Liver (tissue), 3 donors: ENCODE measurements at regions not wholly inside any gene's neighbourhood (a gene's known extent, or its start where the extent isn't known, plus 50 kb on each side); places are given as distances from the start of the nearest gene placed in this dataset.

Experiments
- ATF3 ChIP-seq: IDR thresholded peaks from 2 replicates; pipeline ENCODE4 v1.6.1; 2016; ENCODE audit warnings: antibody characterized with exemption
- CTCF ChIP-seq: fragments of 150-350 bp; IDR thresholded peaks from 2 replicates; pipeline ENCODE4 v1.5.1; 2017; ENCODE audit warnings: improper control_type of control experiment, low read depth, low read length; ENCODE audit not compliant: missing input control
- EGR1 ChIP-seq, 2 donors: IDR thresholded peaks; 2 replicates each; pipeline ENCODE4 v1.6.1; 2016 to 2018; ENCODE audit warnings: antibody characterized with exemption in 2 of 2, low read depth in 2 of 2
- FOXA1 ChIP-seq: IDR thresholded peaks from 2 replicates; pipeline ENCODE4 v1.6.1; 2016; ENCODE audit warnings: antibody characterized with exemption
- MAX ChIP-seq: IDR thresholded peaks from 2 replicates; pipeline ENCODE4 v1.6.1; 2016; ENCODE audit warnings: antibody characterized with exemption
- RAD21 ChIP-seq, 2 donors: IDR thresholded peaks; 2 replicates each; pipeline ENCODE4 v1.6.1; 2016; ENCODE audit warnings: antibody characterized with exemption in 2 of 2, mild to moderate bottlenecking in 2 of 2
- REST ChIP-seq: IDR thresholded peaks from 2 replicates; pipeline ENCODE4 v1.6.1; 2016; ENCODE audit warnings: antibody characterized with exemption, mild to moderate bottlenecking
- SP1 ChIP-seq: IDR thresholded peaks from 2 replicates; pipeline ENCODE4 v1.6.1; 2018; ENCODE audit warnings: antibody characterized with exemption, mild to moderate bottlenecking
- TAF1 ChIP-seq: conservative IDR thresholded peaks from 2 replicates; pipeline ENCODE4 v1.6.1; 2016; ENCODE audit warnings: antibody characterized with exemption, mild to moderate bottlenecking
- YY1 ChIP-seq: IDR thresholded peaks from 2 replicates; pipeline ENCODE4 v1.6.1; 2016; ENCODE audit warnings: antibody characterized with exemption, mild to moderate bottlenecking
- TF ChIP-seq, protein P1 (sequence below): IDR thresholded peaks from 2 replicates; pipeline ENCODE4 v1.6.1; 2016; ENCODE audit warnings: antibody characterized with exemption
- donor health status: healthy.
- donor health status: healthy.

DNA sequence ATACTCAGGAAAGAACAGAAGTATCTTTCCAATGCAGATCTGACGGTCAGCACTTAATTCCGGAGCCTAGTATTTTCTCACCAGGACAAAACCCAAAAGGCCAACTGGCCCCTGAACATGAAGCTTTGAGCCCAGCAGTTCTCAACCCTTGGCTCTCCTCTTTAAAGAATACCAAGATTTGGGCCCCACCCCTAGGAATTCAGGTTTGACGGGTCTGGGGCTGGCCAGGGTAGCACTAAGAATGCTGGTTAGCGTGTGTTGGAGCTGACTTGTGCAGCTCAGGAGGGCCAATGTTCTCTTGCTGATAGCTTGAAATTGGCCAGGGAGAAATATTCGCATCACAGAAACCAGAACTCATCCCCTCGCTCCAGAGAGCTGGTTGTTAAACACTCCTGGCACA, 88.3 kb upstream of the PTCH1 start:
- TF ChIP-seq CTCF (no peak), RAD21 (IDR thresholded peaks at IDR 0.05) (no peak), MAX (no peak), SP1 (no peak), FOXA1 (no peak), YY1 (no peak), ATF3 (no peak), TAF1 (no peak), EGR1 (IDR thresholded peaks at IDR 0.05; ENCODE audit: low read depth in 2 of 2) (no peak), REST (no peak)
- TF ChIP-seq, protein P1, sequence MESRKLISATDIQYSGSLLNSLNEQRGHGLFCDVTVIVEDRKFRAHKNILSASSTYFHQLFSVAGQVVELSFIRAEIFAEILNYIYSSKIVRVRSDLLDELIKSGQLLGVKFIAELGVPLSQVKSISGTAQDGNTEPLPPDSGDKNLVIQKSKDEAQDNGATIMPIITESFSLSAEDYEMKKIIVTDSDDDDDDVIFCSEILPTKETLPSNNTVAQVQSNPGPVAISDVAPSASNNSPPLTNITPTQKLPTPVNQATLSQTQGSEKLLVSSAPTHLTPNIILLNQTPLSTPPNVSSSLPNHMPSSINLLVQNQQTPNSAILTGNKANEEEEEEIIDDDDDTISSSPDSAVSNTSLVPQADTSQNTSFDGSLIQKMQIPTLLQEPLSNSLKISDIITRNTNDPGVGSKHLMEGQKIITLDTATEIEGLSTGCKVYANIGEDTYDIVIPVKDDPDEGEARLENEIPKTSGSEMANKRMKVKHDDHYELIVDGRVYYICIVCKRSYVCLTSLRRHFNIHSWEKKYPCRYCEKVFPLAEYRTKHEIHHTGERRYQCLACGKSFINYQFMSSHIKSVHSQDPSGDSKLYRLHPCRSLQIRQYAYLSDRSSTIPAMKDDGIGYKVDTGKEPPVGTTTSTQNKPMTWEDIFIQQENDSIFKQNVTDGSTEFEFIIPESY, result no peak
